Esophagus squamous epithelium (tissue), 5 donors: ENCODE measurements at regions not wholly inside any gene's neighbourhood (a gene's known extent, or its start where the extent isn't known, plus 50 kb on each side); places are given as distances from the start of the nearest gene placed in this dataset.

Experiments
- DNase-seq: peaks from one replicate; lab custom pipeline; 2025; lab: John Stamatoyannopoulos, UW
- H3K27ac ChIP-seq, 4 donors: fragments of 200-600 bp; sonication (generic); one replicate each; pipeline ENCODE4 v1.5.1; 2016 to 2019; ENCODE audit warnings: mild to moderate bottlenecking in 1 of 4
- H3K27me3 ChIP-seq, 4 donors: fragments of 200-600 bp; sonication (generic); 1 replicate in 3 of 4; 2 replicates in 1 of 4; pipeline versions ENCODE4 v1.5.1 to v1.6.0; 2017 to 2021; ENCODE audit warnings: antibody characterized with exemption in 1 of 4
- H3K36me3 ChIP-seq, 3 donors: fragments of 200-600 bp; sonication (generic); one replicate each; pipeline ENCODE4 v1.5.1; 2016 to 2019
- H3K4me1 ChIP-seq, 3 donors: fragments of 200-600 bp; sonication (generic); one replicate each; pipeline ENCODE4 v1.5.1; 2017 to 2019
- H3K4me3 ChIP-seq, 4 donors: fragments of 200-600 bp; sonication (generic); 1 replicate in 3 of 4; 2 replicates in 1 of 4; pipeline ENCODE4 v1.5.1; 2016 to 2019; ENCODE audit warnings: mild to moderate bottlenecking in 2 of 4, moderate library complexity in 1 of 4
- H3K9me3 ChIP-seq, 3 donors: fragments of 200-600 bp; sonication (generic); one replicate each; pipeline ENCODE4 v1.5.1; 2016 to 2019
- CTCF ChIP-seq, 6 experiments: fragments of 450-650 bp in 4 of 6; fragments of 200-600 bp in 2 of 6; sonication (generic) in 2 of 6; IDR thresholded peaks; one replicate each; pipeline ENCODE4 v1.5.1; 2016 to 2019; ENCODE audit warnings: antibody characterized with exemption in 6 of 6, mild to moderate bottlenecking in 4 of 6, moderate library complexity in 4 of 6
- POLR2A ChIP-seq, 4 donors: fragments of 450-650 bp; IDR thresholded peaks; one replicate each; pipeline ENCODE4 v1.6.1; 2017; ENCODE audit warnings: antibody characterized with exemption in 4 of 4, mild to moderate bottlenecking in 4 of 4, moderate library complexity in 3 of 4
- WGBS, 2 donors: methylation state at CpG; one replicate each; pipeline ENCODE4 v1.1.5; 2018; 5-methylcytosine and 5-hydroxymethylcytosine counted together
- intact Hi-C: fragments of 100-400 bp; cut with DNase I; formaldehyde crosslinking; loops from one replicate; pipeline ENCODE4 v1.15.0; 2022
- donor health status: DM: yes; HTN: yes; CAD: no.

GRCh38 chr7:47000561-47000960 is 581.4 kb downstream of the TNS3 start:
- intact Hi-C loops = no loop called here
- no peaks in the 10 kb centered on the region for H3K36me3 ChIP-seq
- no peak for DNase-seq
- no peaks in the 10 kb centered on the region for H3K4me1 ChIP-seq
- no peak overlapping the region for H3K27ac ChIP-seq
- TF ChIP-seq POLR2A (IDR thresholded peaks at IDR 0.05) = no peak
- no peak for TF ChIP-seq CTCF (IDR thresholded peaks at IDR 0.05)
- no peaks in the 10 kb centered on the region for H3K27me3 ChIP-seq
- 71 to 76% methylated on average over 1 of the region's 1 CpG for WGBS, 2 donors
- H3K4me3 ChIP-seq = no peak overlapping the region
- no peaks in the 10 kb centered on the region for H3K9me3 ChIP-seq

- TF ChIP-seq POLR2A (IDR thresholded peaks at IDR 0.05) = no peak
- TF ChIP-seq CTCF (IDR thresholded peaks at IDR 0.05) = no peak
- Histone ChIP-seq H3K4me3 (no peak overlapping the region), H3K27ac (no peak overlapping the region), H3K4me1 (no peaks in the 10 kb centered on the region), H3K9me3 (no peaks in the 10 kb centered on the region), H3K27me3 (no peaks in the 10 kb centered on the region), H3K36me3 (no peaks in the 10 kb centered on the region)
- intact Hi-C loops = no loop called here
- no peak for DNase-seq
These were observed 582.0 kb downstream of the TNS3 start for GRCh38 chr7:46999866-47000265.

- H3K9me3 ChIP-seq = no peaks in the 10 kb centered on the region
- H3K36me3 ChIP-seq = no peaks in the 10 kb centered on the region
- WGBS, 2 donors = 79 to 96% methylated on average over 3 of the region's 3 CpGs
- no peak for DNase-seq
- no peak for TF ChIP-seq POLR2A (IDR thresholded peaks at IDR 0.05)
- TF ChIP-seq CTCF (IDR thresholded peaks at IDR 0.05) = no peak
- H3K4me1 ChIP-seq = peaks cover 0 to 7% (median 7%) of the 10 kb centered on the region in 3 donors
- H3K4me3 ChIP-seq = no peak overlapping the region
- H3K27ac ChIP-seq = no peak overlapping the region
- intact Hi-C loops = no loop called here
- H3K27me3 ChIP-seq = no peaks in the 10 kb centered on the region
These were observed 584.9 kb downstream of the TNS3 start for GRCh38 chr7:46996972-46997371.

GRCh38 chr7:46993396-46993795 is 588.5 kb downstream of the TNS3 start:
- no peaks in the 10 kb centered on the region for H3K27me3 ChIP-seq
- no peak overlapping the region for H3K4me3 ChIP-seq
- H3K4me1 ChIP-seq = peaks cover 0 to 7% (median 7%) of the 10 kb centered on the region in 3 donors
- intact Hi-C loops = no loop called here
- H3K9me3 ChIP-seq = no peaks in the 10 kb centered on the region
- no peaks in the 10 kb centered on the region for H3K36me3 ChIP-seq
- 18 to 60% methylated on average over 1 to 2 of the region's 3 CpGs for WGBS, 2 donors
- TF ChIP-seq POLR2A (IDR thresholded peaks at IDR 0.05) = no peak
- TF ChIP-seq CTCF (IDR thresholded peaks at IDR 0.05) = no peak
- DNase-seq = no peak
- H3K27ac ChIP-seq = no peak overlapping the region

- intact Hi-C loops = no loop called here
- H3K9me3 ChIP-seq = no peaks in the 10 kb centered on the region
- no peak overlapping the region for H3K27ac ChIP-seq
- no peaks in the 10 kb centered on the region for H3K36me3 ChIP-seq
- no peak for TF ChIP-seq CTCF (IDR thresholded peaks at IDR 0.05)
- TF ChIP-seq POLR2A (IDR thresholded peaks at IDR 0.05) = no peak
- DNase-seq = no peak
- H3K4me3 ChIP-seq = no peak overlapping the region
- peaks cover 0 to 7% (median 7%) of the 10 kb centered on the region in 3 donors for H3K4me1 ChIP-seq
- no peaks in the 10 kb centered on the region for H3K27me3 ChIP-seq
These were observed 591.1 kb downstream of the TNS3 start for GRCh38 chr7:46990761-46991160.
